HG02885 (cell line): ENCODE measurements at regions not wholly inside any gene's neighbourhood (a gene's known extent, or its start where the extent isn't known, plus 50 kb on each side); places are given as distances from the start of the nearest gene placed in this dataset.
"Not testable (repeated sequence)": the region's sequence is repeated elsewhere in the genome, so short reads cannot be mapped to it uniquely, and the experiment has no call there.

Experiments
- ATAC-seq: cut with Tn5 transposase; IDR thresholded peaks from one replicate; pipeline ENCODE4 v1.9.1; 2021; ENCODE audit warnings: mild to moderate bottlenecking; ENCODE audit not compliant: unreplicated experiment, poor library complexity

- peak; percentile 74 for ATAC-seq
Measured at GRCh38 chrX:144185197-144185596, 301.3 kb downstream of the UBE2NL start.

DNA sequence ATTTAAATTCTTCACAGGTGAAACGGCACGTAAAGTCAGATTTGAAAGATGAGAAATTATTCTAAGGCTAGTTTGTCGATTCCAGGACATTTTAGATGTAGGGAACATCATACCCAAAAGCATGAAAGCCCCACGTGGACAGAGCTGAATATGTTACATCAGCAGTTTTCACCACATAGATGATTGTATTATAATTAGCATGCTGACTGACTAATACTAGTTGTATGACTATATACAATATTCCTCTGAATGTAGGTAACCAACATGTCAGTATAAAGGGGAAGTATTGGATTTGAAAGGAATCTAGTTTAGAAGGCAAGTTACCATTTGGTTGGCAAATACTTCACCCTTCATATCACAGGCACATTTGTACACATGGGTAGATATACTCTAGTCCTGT, 304.6 kb downstream of the UBE2NL start:
- not testable (repeated sequence) for ATAC-seq

DNA sequence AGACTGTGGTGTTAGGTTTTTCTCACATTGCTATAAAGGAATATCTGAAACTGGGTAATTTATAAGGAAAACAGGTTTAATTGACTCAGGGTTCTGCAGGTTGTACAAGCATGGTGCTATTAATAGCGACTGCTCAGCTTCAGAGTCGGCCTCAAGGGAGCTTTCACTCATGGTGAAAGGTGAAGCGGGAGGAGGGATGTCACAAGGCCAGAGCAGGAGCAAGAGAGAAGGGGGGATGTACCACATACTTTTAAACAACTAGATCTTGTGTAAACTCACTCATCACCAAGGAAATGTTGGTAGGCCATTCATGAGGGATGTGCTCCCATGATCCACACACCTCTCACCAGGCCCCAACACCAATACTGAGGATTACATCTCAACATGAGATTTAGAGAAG, 313.2 kb downstream of the UBE2NL start:
- not testable (repeated sequence) for ATAC-seq

GRCh38 chrX:144202726-144203125, 318.9 kb downstream of the UBE2NL start:
- ATAC-seq = not testable (repeated sequence)

- ATAC-seq = peak; percentile 51
Measured at GRCh38 chrX:144208360-144209024, 324.6 kb downstream of the UBE2NL start.

DNA sequence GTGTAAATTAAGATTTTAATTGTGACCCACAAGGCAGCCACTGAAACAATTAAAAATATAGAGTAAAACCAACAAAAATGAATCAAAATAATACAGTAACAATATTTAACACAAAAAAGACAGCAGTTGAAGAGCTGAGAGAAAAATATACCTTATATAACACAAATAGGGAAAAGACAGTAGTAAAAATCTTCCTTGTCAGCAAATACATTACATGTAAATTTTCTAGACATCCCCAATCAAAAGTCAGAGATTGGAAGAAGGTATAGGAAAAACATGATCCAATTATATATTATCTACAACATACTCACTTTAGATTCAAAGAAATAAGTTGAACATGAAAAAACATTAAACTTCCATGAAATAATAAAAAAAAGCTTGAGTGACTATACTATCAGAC, 330.8 kb downstream of the UBE2NL start:
- no peak for ATAC-seq

DNA sequence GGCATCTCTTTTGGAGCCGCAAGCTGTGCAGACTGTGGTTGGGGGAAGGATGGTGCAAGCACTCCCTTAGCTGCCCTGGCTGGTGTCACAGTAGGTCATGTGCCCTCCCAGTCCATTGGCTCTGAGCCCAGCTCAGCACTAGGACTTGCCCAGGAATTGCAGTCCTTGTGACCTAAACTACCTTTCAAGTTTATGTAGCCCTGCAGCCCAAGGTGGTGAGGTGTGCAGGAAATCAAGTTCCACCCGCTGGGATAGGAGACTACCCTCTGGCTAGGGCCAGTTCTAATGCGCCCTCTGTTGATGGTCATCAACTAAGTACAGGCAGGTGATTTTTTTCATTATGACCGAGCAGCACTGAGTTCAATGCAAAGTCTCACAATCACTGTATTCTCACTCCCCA, 335.2 kb downstream of the UBE2NL start:
- no peak for ATAC-seq

DNA sequence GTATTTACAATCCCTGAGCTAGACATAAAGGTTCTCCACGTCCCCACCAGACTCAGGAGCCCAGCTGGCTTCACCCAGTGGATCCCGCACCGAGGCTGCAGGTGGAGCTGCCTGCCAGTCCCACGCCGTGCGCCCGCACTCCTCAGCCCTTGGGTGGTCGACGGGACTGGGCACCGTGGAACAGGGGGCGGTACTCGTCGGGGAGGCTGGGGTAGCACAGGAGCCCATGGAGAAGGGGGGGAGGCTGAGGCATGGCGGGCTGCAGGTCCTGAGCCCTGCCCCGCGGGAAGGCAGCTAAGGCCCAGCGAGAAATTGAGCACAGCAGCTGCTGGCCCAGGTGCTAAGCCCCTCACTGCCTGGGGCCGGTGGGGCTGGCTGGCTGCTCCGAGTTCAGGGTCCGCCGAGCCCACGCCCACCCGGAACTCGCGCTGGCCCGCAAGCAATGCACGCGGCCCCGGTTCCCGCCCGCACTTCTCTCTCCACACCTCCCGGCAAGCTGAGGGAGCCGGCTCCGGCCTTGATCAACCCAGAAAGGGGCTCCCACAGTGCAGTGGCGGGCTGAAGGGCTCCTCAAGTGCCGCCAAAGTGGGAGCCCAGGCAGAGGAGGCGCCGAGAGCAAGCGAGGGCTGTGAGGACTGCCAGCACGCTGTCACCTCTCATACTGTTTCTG, 347.4 kb downstream of the UBE2NL start:
- ATAC-seq = not testable (repeated sequence)

DNA sequence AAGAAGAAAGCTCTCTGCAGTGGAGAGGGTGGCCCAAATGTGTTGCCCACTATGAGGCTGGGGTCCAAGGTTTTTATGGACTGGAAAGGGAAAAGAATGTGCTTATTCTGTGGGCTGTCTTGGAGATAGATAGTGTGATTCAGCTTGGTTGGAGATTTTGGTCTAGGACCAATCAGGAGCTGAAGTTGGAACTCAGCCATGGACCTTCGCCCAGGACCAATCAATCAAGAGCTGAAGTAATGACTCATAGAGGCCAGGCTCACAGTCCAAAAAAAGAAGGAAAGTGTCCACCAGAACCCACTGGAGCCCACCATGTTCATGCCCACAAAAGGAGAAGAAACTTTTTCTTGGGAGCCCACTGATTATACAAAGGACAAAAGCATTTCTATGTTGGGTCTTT, 369.5 kb downstream of the UBE2NL start:
- ATAC-seq = no peak

DNA sequence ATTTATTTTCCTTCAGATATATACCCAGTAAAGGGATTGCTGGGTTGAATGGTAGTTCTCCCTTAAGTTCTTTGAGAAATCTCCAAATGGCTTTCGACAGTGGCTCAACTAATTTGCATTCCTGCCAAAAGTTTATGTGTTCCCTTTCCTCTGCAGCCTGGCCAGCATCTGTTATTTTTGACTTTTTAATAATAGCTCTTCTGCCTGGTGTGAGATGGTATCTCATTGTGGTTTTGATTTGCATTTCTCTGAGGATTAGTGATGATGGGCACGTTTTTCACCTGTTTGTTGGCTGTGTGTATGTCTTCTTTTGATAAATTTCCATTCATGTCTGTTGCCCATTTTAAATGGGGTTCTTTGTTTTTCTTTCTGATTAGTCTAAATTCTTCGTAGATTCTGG, 375.2 kb downstream of the UBE2NL start:
- ATAC-seq = no peak

DNA sequence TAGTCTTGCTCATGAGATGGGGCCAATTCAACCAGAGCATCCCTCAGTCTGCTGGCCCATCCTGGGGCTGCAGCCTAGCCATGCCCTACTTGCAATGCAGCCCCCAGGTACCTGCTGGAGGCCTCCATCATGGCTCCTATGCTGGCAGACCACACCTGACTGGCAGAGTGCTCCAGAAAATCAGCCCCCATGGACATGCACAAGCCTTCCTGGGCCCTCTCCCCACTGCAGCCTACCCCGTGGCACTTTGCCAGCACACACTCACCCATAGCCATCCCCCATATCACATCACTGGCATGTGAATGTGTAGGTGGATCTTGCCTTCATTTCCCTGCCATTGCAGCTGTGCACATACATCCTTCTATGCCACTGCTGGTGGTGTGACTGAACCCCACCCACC, 381.8 kb downstream of the UBE2NL start:
- ATAC-seq = no peak

GRCh38 chrX:144275367-144275766, 391.5 kb downstream of the UBE2NL start:
- no peak for ATAC-seq

DNA sequence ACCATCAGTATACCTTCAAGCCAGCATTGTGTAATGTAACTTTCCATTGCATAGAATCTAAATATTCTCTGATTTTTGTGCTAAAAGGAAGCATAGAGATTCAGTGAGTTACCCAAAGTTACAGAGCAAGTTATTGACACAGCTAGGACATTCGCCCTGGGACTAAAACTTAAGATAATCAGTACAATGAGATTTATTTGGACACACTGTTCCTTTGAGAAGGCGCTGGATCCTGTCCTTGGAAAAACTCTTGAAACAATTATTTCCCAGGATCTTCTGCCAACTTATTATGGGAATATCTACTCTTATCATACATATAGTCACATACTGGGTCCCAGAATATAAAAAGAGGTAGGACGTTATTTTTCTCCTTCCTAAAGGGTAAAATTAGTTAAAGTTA, 392.0 kb downstream of the UBE2NL start:
- no peak for ATAC-seq

DNA sequence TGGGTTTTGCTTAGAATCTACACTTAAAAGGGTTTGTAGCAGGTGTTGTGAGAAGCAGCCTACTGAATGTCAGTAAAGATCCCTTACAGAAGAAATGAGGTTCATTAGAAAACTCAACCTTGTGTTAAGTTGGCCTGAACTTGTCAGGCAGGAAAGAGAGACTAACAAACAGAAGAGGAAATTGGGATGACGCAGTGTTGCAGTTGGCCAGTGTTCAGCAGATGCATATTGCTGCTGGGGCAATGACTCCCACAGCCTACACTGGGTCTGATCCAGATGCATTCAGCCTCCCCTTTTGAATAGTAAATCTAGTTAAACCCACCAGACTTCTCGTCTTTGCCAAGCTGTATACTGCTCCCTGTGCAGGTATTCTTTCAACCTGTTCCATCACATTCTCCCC, 409.4 kb downstream of the UBE2NL start:
- ATAC-seq = no peak

DNA sequence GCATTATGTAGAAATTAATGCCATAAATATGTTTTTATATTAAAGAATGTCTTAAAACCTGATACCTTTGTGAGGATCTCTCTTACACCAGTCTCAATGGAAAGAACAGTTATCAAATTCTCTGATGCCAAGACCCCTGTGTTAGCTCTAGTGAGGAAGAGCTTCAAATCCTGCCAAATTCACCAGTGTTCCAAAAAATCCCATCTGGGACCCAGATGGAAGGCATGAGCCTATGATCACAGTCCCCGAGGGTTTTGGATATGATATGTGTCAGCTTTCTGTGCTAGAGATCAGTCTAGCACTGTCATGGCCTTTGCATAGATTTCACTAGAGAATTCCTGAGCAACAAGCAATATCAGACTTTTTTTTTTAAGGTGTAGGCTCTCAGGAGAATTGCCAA, 412.1 kb downstream of the UBE2NL start:
- ATAC-seq = no peak

GRCh38 chrX:144297221-144297620, 413.4 kb downstream of the UBE2NL start:
- no peak for ATAC-seq

DNA sequence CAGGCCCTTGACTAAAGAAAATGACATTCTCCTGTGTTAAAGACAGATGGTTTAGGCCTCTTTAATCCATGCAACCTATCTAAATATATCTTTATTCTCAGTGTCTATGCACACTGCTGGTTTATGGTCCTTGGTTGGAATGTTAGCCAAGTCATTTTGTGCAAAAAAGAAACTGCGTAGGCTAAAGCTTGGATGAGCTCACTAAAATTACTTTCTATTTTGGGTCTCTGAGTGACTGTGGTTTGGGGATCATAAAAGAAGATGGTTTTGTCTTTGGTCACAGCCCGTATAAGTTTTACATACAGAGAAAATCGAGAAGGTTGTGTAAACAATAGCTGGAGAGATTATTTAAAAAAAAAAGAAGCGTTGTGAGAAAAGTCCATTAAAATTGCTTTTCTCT, 443.6 kb downstream of the UBE2NL start:
- no peak for ATAC-seq

DNA sequence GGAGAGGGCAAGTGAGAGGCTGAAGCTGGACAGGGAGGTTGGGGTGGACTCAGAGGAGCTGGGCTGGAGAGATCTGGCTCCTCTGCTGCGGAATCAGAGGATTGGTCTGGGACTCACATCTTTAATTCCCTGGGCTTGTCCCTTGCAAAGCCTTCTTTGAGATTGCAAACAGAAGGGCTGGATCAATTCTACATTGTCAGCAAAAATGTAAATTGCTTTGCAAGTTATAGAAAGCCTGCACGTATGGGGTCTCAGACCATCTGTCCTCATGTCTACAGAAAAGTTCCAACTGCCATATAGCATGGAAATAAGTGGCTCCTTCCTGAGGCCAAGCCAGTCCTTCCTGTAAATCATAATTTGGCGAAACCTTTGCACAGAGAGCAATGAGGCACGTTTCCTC, 449.6 kb downstream of the UBE2NL start:
- no peak for ATAC-seq

GRCh38 chrX:144334577-144334976, 450.7 kb downstream of the UBE2NL start:
- no peak for ATAC-seq

- no peak for ATAC-seq
Measured at GRCh38 chrX:144335402-144335801, 451.5 kb downstream of the UBE2NL start.

DNA sequence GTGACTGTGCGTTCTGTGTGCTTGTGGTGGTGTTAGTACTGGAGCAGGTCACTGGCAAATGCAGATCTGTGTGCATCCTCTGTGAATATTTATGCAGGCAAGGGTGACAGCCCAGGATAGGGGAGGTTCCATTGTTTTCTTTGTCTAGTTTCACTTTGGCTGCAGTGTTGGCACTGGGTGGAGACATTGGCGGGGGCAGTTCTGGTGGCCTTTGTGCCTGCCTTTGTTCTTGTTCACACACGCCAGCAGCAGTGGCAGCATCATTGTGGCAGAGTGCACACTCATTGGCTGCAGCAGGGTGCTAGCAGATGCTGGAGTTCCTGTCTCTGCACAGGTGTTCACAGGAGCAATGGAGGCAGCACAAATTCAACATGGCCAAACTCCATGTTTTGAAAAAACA, 495.3 kb downstream of the UBE2NL start:
- no peak for ATAC-seq

- ATAC-seq = no peak
Measured at GRCh38 chrX:144388738-144389137, 504.9 kb downstream of the UBE2NL start.
